ENCODE measurements at regions not wholly inside any gene's neighbourhood (a gene's known extent, or its start where the extent isn't known, plus 50 kb on each side); places are given as distances from the start of the nearest gene placed in this dataset.

DNA sequence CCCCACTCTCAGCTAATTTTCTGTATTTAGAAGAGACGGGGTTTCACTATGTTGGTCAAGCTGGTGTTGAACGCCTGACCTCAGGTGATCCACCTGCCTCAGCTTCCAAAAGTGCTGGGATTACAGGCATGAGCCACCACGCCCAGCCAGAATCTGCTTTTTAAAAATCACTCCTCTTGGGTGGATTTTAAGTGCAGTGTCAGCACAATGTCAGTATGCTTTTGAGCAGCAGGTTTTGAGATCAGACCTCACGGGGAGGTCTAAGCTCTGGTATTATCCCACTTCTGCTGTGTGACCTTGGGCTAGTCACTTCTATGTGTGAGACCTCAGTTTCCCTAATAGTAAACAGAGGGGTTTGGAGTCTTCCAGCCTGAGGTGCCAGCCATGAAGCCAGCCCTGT lies 51.8 kb upstream of the GSC start:
- TF ChIP-seq POLR2AphosphoS5 (IDR thresholded peaks at IDR 0.05) (no peak), EP300 (IDR thresholded peaks at IDR 0.05) (no peak)
- TF ChIP-seq, protein P1, sequence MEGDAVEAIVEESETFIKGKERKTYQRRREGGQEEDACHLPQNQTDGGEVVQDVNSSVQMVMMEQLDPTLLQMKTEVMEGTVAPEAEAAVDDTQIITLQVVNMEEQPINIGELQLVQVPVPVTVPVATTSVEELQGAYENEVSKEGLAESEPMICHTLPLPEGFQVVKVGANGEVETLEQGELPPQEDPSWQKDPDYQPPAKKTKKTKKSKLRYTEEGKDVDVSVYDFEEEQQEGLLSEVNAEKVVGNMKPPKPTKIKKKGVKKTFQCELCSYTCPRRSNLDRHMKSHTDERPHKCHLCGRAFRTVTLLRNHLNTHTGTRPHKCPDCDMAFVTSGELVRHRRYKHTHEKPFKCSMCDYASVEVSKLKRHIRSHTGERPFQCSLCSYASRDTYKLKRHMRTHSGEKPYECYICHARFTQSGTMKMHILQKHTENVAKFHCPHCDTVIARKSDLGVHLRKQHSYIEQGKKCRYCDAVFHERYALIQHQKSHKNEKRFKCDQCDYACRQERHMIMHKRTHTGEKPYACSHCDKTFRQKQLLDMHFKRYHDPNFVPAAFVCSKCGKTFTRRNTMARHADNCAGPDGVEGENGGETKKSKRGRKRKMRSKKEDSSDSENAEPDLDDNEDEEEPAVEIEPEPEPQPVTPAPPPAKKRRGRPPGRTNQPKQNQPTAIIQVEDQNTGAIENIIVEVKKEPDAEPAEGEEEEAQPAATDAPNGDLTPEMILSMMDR (IDR thresholded peaks at IDR 0.05), result no peak
